IPS-NIHi11 (cell line): ENCODE measurements at regions not wholly inside any gene's neighbourhood (a gene's known extent, or its start where the extent isn't known, plus 50 kb on each side); places are given as distances from the start of the nearest gene placed in this dataset.

Experiments used
- DNase-seq: peaks from one replicate; pipeline ENCODE4 v3.0.0; 2012; ENCODE audit warnings: mixed read lengths, low spot score

DNA sequence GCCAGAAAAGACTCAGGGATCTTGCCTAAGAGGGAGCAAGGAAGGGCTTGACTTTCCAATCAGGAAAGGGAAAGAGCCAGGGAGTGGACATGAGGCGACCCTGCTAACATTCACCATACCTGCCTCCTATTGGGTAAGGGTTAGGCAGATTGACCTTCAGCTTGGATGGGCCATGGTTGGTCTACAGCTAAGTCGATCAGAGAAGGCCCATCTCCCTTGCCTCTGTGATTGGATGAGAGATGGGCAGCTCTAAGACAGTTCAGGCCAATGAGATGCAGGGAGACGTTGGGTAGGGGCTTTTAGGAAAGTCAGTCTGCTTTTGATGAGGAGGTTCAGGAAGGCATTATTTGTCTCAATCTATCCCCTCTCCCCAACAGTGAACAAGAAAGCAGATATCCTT, 135.0 kb upstream of the STC2 start:
- no peak for DNase-seq

DNA sequence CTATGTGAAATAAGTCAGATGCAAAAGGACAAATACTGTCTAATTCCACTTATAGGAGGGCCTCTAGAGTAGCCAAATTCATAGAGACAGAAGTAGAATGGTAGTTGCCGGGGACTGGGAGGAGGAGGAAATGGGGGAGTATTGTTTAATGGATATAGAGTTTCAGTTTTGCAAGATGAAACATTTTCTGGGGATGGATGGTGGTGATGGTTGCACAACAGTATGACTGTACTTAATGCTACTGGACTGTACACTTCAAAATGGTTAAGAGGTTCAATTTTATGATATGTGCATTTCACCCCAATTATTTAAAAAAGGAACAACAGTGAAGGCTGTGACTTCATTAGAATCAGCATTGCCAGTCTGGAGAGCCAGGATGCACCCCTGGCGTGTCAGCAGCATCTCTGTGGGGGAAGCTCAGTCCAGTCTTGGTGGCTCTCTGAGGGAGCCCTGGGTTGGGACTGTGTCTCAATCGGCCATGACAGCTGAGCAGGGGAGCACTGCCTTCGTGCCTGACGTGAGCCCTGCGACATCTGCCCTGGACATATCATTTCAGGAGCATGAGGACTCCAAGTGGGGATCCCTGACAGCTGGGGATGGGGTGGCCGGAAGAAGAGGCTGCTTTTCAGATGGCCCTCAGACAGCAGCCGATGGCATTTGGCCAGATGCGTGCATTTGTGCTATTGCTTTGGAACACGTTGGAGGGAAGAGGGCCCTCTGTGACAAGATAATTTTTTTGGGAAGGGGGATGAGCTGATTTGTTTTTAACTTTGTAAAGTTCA, 130.8 kb upstream of the STC2 start:
- DNase-seq, result no peak

DNA sequence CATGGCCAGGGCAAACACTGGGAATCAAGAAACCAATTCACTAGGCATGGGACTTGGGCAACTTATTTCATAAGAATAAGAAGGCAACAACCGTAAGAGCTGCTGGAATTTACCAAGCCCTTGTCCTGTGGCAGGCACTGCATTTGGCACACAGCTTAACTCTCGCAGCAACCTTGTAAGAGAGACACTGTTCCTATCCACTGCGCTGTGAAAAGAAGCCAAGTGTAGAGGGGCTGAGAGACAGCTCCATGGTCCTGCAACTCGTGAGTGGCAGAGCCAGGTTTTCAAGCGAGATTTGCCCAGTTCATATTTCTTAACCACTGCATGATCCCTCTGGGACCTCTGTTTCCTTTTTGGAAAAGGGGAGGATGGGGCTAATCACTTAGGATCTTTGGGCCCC, 129.3 kb upstream of the STC2 start:
- no peak for DNase-seq

DNA sequence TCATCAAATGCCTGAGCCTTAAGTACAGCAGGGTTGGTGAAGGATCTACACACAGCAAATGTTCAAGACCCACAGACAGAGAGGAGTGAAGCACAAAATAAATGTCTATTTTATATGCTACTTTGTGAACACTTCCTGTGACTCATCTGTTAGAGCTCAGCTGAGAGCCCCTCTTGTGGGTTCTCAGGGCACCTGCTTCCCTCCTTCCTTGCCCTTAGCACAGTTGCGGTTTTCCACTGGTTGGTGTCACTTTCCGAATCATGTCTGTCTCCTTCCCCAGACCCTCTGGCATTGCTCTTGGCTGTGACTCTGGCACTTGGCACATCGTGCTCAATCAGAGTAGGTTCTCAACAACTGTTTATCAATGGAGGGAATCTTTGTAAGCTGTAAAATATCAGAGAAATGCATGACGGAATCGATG, 128.5 kb upstream of the STC2 start:
- no peak for DNase-seq

DNA sequence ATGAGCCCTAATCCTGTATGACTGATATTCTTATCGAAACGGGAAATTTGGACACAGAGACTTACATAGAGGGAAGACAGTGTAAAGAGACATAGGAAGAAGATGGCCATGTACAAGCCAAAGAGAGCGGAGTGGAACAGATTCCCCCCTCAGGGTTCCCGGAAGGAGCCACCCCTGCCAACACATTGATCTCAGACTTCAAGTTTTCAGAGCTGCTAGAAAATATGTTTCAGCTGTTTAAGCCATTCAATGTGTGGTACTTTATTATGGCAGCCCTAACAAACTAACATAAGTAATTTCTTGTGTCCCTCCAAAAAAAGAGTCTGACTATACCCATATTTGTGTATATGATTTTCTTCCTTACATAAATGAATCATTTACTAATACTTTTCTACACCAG, 128.0 kb upstream of the STC2 start:
- DNase-seq, result no peak

DNA sequence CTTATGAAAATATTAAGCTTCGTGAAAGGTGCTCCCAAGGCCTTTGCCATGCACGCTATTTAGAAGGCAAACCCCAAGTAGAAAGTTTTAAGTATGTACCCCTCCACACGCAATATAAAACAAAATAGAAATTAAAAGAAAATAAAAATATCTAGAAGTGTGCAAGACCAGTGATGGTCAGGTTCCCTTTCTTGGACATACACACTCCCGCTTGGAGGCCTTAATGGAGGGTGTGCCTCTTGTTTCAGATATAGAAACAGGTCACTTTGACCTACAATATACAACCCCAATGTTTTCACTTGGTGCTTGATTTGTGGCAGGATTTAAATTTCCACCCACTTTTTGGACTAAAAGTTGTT, 127.4 kb upstream of the STC2 start:
- no peak for DNase-seq

DNA sequence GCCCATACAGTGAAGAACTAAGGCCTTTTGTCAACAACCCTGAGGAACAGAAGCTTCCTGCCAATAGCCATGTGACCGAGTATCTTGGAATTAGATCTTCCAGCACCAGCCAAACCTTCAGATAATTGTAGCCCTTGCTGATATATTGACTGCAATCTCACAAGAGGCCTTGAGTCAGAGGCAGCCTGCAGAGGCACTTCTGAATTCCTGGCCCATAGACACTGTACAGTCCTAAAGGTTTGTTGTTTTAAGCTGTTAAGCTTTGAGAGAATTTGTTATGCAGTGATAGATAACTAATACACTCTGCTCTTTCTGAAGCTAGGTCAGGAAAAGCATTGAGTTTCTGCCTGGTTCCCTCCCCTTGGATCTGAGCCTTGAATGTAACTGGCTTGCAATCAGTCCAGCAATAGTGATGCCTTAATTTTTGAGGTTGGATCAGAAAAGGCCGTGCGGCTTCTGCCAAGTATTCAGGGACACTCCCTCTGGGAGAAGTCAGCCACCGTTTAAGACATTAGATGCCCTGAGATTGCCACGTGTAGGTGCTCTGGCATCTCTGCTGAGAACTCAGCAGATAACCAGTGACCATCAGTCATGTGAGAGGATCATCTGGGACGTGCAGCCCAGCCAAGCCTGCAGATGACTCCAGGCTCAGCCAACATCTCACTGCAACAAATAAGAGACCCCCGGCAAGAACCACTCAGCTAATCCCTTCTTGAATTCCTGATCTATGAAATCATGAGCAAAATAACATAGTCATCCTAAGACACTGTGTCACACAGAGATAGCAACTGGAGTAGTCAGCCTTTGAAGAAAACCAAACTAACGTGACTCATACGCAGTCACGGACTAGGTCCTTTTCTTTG, 126.8 kb upstream of the STC2 start:
- DNase-seq, result no peak

DNA sequence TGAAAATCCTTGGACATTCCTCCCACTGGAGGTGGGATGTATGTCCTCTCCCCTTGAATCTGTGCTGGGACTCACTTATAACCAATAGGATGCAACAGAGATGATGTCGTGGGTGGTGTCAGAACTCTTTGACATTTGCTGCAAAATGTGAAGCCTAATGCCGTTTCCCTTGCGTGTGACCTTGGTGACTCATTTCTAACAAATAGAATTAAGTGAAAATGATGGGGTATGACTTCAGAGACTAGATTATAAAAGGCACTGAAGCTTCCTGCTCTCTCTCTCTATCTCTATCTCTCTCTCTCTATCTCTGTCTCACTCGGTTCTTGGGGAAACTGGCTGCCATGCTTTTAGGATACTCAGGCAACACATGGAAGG, 126.1 kb upstream of the STC2 start:
- no peak for DNase-seq

DNA sequence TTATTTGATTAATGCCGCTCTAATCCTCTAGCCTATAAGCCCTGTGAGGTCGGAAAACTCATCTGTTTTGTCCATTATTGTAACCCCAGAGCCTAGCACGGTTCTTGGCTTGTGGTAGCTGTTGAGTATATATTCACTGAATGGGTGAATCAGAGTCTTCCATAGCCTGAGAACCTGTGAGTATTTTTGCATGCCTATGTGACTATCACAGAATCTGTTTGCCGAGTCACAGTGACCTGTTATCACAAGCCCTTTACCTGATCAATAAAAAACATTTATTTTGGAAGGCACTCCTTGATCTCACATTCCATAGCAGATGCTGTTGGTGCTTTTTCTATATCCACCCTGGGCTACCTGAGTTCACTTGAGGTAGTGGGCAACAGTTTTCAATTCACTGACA, 125.0 kb upstream of the STC2 start:
- DNase-seq, result no peak

DNA sequence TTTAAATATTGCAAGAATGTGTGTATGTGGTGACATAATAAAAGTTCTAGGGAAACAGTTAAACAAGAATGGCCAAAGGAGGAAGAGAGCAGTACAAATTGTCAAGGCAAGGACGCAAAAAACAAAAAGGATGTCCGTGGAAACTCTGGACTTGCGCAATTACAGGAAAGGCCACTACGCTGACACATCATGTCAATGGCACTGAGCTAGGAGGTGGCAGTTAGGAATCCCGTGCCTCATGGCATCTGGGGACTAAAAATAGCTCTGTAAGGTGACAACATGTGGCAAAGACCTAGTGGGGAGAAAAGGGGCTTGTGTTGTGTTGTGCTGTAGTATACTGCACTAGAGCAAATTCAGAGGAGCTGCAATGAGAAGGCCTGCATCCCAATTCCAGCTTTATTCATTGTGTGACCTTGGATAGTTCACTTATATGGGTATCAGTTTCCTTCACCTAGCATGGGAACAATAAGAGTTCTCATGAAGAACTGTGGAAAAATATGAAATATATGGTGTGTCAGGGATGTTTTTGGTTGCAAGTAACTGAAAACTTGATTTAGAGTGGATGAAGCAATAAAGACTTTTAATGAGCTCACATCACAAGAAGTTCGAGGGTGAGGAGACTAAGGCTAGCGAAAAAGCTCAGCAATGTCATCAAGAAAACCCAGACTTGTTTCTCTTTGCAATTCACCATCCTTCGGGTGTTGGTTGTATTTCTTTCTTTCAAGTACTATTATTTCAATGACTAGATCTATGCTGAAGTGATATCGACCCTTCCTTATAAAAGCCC, 124.1 kb upstream of the STC2 start:
- DNase-seq, result no peak

DNA sequence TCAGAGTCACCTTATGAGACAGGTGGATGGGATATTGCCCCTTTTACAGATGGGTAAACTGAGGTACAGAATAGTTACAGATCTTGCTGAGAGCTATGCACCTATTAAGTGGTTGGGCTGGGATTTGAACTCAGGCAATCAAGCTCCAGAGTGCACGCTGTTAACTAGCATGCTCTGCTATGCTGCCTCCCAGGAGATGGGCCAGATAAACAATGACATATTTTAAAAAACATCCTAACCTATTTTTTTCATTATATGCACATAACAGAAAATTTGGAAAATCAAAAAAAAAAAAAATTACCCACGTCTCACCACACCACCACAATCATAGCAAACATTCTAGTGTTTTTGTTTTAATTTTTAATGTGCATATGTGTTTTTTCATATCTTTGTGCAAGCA, 123.4 kb upstream of the STC2 start:
- no peak for DNase-seq

DNA sequence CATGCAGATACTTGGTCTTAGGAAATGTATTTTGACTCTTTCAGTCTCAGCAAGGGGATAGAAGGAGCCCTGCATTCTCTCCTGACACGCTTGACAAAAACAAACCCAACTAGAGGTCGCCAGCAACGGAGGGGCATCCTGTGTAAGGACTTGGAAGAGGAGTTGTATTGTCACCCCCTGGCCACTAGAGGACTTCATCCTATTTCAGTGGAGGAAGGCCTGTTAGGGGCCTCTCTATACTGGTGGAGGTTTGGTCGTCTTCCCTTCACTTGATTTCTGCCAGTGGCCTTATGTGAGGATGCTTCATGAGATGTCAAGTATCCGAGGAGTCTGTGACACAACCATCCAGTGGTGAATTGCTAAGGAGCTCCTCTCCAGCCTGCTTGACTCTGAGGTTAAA, 122.8 kb upstream of the STC2 start:
- DNase-seq, result peak; percentile 71

DNA sequence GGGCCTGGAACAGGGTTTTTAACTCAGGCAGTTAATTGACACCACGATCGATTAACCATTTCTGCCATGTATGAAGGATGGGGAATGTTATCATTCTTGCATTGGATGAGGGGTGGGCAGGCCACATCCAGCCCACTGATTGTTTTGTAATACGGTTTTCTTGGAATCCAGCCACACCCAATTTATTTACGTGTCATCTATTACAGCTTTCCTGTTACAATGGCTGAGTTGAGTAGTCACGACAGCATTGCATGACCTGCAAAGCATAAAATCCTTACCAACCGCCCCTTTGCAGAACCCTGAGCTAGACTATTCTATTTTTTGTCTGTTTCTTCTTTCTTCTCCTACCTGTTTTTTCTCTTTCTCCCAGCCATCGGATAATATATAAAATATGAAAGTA, 122.0 kb upstream of the STC2 start:
- DNase-seq, result no peak

DNA sequence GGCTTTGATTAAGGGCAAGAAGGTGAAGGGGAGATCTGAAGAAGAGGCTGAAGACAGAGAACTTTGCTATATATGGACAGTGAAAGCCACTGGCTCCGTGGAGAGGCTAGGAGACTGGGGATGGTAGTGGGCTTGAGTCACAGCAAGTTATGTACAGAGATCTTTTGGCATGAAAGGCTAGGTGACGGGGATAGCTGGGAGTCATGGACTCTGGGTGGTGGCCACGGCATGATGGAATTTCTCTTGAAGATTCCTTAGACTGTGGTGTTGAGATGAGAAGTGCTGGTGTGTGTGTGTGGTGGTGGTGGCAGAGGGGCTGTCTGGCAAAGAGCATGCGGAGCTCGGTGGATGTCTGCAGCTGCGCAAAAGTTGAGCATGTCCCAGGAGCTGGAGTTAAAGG, 120.6 kb upstream of the STC2 start:
- DNase-seq, result no peak

DNA sequence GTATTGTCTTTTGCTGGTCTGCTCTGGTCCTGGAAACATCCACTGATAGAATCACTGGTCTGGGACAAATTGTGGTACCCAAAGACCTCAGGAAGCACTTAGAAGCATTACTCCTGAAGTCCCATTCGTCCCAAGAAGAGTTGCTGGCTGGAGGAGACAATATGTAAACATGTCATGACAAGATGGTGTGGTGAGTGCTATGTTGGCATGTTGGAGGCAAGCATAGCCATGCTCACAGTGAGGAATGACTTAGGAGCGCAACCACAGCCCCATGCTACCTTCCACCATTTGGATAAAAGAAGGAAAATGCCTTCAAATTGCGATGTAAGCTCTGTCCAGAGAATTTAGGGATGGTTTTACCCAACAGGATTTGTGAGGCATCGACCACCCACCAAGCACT, 115.8 kb upstream of the STC2 start:
- no peak for DNase-seq

DNA sequence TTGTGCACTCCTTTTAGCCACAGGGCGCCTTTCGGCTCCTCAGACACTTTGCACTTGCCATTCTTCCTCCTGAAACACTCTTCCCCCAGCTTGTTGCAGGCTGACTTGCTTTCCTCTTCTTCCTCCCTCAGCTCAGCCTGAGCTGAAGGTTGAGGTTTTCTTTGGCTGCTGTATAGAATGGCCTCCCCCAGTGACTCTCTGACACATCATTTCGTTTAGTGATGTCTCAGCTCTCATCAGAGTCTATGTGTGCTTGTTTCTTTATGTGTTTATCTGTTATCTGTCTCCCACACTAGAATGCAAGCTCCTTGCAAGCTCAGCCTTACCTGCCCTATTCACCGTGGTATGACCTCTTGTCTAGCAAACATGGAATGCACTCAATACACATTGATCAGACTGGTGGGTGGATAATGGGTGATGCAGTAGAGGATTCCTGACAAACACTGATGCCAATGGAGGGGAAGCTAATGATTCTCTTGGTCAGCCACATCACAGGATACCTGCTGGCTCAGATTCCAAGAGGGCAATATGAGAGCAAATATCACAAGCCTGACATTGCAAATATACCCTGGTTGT, 112.9 kb upstream of the STC2 start:
- no peak for DNase-seq

DNA sequence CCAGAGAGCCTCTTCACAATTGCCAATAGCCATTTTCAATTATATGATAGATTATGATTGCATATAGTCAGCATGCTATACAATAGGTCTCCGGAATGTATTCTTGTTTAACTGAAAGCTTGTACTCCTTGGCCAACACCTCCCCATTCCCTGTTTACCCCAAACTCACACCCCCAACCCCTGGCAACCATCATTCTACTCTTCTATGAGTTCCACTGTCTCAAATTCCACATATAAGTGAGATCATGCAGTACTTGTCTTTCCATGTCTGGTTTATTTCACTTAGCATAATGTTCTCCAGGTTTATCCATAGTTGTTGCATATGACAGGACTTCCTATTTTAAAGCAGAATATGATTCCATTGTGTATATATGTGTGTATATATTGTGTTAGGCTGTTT, 110.7 kb upstream of the STC2 start:
- no peak for DNase-seq

DNA sequence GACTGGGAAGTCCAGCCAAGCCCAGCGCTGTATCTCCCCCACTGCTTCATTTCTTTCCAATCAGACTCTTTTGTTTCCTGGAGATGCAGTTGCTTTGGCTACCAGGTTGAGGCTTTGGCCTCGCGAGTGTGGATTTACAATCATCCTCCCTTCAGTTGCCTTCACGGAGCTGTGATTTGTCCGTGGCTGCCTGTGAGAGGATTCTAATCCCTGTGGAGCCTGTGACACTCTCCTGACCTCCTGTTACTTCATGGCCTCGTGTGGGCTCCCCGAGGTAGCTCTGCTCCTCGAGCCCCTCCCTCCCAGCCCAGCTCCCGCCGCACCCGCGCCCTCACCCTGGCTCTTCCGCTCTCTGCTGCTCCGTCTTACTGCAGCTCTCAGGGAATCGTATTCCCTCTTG, 107.2 kb upstream of the STC2 start:
- DNase-seq, result peak; percentile 25

DNA sequence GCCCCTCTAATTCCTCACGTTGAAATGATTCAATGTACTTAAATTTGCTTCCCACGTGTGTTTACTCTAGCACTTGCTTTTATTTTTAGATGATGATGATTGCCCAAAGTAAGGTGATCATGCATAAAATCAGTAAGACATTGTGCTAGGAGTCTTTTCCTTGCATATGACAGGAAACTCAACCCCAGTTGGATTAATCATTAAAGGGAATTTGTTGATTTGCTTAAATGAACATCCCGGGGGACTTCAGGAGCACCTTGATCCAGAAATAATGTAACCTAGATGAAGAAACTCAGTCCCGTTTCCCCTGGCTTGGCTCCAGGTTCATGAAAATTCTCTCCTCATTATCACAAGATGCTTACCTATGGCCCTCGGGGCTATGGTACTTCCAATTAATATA, 106.1 kb upstream of the STC2 start:
- DNase-seq, result no peak

DNA sequence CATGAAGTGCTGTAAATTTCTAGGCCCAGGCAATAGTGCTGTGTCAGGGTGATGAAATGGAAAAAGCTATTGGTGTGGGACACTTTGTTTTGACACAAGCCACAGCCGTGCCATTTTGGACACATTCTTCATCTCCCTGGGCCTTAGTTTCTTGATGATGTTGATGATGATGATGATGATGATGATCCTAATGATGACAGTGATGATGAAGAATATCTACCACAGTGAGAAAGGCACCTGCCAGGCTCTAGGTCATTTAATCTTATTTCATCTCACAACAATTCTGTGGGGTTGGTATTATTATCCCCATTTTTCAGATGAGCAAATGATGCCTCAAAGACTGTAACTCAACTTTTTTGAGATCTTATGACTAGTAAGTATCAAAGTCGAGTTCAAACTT, 102.2 kb upstream of the STC2 start:
- no peak for DNase-seq

DNA sequence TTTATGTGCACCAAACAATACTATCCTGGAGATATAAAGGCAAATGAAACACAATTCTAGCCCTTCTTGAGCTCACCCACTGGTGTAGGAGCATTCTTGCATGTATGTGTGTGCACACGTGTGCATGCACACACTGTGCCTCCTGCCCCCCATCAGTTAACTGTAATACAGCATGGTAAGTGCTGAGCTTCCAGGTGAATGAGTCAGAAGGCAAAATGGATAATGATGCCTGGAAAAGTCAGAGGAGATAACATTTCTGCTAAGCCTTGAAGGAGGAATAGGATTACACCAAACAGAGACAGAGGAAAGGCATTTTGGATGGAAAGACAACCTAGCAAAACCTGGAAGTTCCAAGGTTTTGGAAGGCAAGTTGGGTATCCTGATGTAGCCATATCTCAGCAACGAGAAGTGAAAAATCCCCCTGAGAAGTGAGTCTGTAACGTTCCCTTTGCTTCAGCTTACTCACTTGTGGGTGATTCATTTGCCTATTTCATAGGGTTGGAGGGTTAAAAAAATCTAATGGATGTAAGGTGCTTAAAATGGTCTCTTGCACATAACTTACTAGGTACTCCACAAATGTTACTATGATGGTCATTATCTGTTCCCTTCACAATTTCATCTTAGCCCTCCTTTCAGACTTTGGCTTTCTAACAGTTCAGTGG, 101.4 kb upstream of the STC2 start:
- no peak for DNase-seq
